Activated CD4-positive, alpha-beta T cell treated with anti-CD3 and anti-CD28 coated beads, Interleukin-2, amount 50 U/mL, for 4 hours (primary cell): ENCODE measurements at regions not wholly inside any gene's neighbourhood (a gene's known extent, or its start where the extent isn't known, plus 50 kb on each side); places are given as distances from the start of the nearest gene placed in this dataset.
"Not testable (repeated sequence)": the region's sequence is repeated elsewhere in the genome, so short reads cannot be mapped to it uniquely, and the experiment has no call there.

Experiments
- DNase-seq, 2 experiments: peaks; one replicate each; pipeline ENCODE4 v3.0.0-alpha.2; 2020

DNA sequence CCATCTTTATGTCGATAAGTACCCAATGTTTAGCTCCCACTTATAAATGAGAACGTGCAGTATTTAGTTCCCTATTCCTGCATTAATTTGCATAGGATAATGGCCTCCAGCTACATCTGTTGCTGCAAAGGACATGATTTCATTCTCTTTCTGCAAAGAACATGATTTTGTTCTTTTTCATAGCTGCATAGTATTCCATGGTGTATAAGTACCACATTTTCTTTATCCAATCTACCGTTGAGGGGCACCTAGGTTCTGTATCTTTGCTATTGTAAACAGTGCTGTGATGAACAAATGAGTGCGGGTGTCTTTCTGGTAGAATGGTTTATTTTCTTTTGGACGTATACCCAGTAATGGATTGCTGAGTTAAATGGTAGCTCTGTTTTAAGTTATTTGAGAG, 63.0 kb downstream of the HLX start:
- DNase-seq = no peak

DNA sequence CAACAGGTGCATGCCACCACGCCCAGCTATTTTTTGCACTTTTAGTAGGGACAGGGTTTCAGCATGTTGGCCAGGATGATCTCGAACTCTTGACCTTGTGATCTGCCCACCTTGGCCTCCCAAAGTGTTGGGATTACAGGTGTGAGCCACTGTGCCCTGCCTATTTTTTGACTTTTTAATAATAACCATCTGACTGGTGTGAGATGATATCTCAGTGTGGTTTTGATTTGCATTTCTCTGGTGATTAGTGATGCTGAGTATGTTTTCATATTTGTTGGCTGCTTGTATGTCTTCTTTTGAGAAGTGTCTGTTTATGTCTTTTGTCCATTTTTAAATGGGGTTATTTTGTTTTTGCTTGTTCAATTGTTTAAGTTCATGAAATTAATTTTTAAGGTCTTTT, 63.7 kb downstream of the HLX start:
- DNase-seq = not testable (repeated sequence)

DNA sequence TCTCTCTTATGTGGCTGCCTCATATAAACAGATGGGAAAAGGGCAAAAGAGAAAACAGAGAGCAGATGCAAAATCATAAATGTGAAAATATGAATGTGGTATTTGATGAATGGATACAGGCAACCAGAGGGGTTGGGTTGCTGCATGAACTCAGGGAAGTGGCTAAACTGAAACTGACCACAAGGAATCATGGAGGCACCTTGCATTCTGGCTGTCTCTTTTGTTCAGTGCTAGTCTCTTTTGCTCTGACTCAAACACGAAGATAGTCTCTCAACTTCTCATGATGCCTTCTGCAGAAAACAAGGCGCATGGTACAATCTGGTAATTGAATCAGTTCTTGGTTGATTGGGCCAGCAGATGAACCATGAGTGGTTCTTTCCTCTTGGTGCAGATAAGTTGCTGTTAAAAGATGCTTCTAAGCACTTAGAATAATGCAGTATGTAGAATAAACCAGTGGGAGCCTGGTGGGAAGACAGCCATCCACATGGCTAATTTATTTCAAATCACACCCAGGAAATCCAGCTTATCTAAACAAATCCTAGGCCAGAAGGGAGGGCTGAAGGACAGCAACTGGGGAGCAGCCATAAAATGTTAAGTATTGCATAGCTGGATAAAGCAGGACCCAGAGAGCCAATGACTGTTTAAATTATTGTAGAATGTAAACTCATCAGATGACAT, 64.2 kb downstream of the HLX start:
- DNase-seq = no peak

DNA sequence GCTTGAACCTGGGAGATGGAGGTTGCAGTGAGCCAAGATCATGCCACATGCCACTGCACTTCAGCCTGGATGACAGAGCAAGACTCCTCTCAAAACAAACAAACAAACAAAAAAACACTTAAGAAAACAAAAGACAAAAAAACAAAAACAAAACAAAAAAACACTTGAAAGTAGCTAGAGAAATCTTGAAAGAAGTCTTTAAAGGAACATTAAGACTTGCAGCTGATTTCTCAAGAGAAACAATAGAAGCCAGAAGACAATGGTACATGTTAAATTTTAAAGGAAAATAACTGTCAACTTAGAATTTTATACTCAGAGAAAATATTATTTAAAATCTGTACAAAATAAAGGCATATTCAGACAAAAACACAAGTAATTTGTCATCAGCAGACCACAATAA, 71.3 kb downstream of the HLX start:
- no peak for DNase-seq

DNA sequence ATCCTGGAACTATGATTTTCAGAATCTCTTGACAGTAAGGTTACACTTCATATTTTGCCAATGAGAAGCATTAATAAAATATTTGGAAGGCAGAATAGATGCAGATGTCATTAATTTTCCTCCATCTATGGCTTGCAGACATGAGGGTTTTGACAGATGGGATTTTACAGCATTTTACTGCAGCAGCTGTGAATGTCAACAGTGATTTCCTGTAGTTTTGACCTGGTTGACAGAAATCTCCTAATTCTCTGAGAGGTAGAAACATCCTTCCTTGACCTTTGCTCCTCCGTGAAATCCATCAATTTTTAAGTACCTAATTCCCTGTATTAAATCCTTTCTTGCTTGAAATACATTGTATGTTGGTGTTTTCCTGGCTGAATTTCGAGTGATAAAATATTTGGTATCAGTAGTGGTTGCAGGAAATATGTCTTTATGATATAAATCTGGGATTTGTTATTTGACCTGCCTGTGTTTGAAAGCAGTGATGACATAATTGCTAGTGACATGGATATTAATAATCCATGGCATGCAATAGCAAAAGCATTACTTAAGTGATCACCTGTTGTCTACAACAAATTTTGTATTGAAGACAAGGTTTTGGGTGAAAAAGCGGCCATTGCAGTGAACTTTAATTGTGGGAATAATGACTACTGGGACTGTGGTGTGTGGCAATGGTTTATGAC, 73.9 kb downstream of the HLX start:
- DNase-seq = no peak

DNA sequence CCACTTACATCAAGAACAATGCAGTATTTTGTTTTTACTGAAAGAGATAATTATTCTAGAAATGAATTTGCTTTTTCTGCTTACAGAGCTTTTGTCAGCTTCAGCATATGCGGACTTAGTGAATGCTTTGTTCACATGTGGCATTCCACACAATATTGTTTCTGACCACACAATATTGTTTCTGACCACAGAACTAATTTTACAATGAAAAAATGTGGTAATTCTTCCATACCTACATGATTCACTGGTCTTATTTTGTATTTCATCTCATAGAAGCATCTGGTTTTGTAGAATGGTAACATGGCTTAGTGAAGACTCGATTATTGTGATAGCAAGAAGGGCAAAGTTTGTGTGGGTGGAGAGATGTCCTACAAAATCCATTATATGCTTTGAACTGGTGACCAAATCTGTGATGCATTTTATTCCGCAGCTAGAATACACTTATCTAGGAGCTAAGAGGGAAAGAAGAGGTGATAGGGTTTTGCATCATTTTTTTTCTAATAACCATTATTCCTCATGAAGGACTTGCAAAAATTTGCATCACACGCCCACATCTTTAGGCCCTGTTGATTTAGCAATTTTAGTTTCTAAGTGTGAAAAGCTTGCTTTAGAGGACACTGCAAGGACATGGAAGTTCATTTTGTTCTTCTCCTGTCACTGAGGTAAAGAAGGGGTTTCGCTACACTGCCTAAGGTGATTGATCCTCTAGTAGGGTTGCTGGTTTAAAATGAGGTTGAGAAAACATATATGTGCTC, 75.3 kb downstream of the HLX start:
- no peak for DNase-seq

DNA sequence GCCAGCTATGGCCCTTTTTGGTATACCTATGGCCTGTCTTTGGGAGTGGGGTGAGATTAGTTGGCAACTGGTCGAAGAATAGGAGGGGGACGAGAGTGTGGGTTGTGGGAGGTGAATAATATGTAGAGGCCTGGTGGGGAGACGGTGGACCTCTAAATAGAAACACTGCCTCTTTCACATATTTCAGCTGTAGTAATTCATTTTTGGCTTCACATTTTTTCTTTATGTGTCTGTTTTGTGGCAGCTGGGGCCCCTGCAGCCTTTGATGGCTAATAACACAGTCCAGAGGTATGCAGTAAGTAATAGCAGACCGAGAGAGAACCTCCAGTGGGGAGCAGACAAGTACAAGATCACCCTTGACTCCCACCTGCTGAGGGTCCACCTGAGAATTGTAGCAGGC, 75.9 kb downstream of the HLX start:
- DNase-seq = no peak

DNA sequence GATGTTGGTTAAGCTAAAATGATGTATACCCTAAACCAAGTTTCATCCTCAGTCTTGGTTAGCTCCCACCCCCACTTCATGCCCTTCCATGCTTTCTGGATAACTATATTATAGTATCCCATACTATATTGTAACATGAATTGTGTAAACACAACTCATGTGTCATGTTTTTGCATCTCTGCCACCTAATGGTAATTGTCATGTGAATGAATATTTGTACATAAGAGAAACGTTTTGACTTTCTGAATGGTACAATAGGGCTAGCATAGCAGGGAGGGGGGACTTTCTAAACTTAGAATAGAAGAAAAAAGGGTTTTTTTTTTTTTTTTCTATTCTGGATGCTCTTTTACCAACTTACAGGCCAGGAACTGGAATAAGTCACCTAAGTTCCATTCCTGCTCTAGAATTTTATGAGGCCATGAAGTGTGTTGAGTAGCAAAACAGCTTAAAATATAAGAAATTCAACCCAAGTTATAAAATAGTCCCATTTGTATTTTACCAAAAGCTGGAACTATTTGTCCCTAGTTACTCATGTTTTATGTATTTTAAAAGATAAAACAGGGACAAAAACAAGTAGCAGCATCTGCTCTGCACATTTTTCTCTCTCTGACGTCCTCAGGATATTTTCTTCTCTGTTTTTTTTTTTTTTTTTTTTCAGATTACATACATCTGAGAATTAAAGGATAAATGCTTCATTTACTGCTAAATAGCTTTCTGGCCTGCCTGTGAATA, 77.4 kb downstream of the HLX start:
- no peak for DNase-seq

DNA sequence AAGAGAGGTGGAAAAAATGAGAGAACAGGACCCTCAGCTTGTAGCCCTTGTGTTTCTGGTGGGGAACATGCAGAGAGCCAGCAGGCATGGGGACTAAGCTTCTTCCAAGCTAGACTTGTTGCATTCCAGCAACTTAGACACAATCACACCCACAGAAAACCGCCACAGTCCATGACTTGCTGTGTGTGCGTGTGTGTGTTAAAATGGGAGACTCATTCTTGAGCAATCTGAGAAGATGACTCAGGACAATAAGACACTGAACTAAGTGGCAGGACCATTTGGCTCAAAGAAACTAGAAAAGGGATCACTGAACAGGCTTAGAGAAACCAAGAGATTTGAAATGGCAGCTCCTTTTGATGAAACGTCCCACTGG, 78.0 kb downstream of the HLX start:
- DNase-seq = no peak

DNA sequence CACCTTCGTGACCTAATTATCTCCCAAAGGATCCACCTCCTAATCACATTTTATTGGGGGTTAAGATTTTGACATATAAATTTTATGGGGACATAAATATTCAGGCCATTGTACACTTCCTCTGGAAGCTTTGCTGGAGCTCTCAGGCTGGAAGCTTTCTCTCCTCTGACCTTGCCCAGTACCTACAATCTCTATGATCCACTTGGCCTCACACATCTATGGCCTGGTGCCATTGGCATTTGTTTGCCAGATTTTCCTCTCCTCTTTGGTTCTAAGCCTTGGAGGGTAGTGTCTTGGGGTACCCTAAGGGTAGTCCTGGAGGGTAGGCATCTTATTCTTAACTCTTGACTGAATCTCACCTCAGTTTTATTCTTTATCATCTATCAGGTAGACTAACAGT, 79.0 kb downstream of the HLX start:
- no peak for DNase-seq

DNA sequence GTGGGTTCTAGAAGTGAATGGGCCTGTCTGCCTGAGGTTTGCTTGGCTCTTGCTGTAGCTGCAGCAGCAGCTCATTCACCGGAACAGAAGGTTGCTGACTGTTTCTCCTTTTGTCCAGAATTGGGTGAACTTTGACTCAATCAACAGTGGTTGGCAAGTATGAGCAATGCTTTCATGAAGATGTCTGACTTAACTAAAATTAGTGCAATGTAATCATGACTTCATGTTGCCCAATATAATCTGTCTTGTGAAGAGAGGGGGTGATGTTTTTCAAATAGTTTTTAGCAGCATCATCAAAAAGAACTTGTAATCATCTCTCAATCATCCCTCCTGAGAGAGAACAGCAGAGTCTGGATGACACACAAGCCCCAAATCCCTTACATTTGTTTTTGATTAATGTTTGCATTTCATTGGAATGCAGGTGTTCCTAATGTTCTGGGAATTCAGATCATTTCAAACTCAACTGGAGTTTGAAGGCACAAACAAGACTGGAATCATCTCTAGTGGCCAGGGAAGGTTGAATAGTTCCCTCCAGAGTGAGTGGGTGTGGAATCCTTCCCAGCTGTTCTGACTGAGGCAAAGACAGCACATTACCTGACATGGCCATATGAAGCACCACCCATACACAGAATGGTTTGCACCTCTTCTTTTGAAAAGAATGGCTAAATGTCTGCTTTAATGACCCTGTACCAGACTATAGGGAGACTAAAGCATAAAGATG, 82.9 kb downstream of the HLX start:
- no peak for DNase-seq

DNA sequence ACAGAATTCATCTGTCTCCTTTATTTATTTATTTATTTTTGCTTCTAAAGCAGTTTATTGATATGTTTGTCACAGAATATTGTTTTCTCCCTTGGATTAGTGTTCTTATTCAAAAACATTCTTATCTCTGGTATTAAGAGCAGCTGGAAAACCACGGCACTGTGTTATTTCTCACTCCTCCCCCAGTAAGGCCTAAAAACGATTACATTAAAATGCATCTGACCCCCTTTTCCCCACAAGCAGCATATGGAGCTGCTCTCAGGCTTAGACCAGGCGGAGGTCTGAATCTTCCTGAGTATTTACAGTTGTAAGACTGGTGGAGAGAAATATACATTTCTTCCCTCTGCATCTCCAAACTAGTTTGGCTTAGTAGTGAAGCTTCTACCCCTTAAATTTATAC, 86.8 kb downstream of the HLX start:
- DNase-seq = no peak

DNA sequence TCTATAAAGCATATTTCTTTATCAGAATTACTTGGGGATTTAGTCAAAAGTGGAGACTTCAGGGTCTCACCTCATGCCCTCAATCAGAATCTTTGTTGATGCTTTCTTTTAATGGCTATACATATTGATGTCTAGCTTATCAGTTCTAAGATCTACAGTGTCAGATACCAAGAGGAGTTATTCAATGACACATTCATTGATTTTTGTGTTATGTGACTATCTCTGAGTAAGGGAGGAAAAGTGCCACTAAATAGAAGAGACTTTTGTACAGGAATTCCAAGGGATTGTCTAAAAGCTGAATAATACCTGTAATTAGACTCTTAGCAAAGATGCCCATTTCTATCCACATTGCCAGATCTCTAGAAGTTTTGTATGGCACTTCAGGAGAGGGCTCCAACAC, 87.2 kb downstream of the HLX start:
- no peak for DNase-seq

DNA sequence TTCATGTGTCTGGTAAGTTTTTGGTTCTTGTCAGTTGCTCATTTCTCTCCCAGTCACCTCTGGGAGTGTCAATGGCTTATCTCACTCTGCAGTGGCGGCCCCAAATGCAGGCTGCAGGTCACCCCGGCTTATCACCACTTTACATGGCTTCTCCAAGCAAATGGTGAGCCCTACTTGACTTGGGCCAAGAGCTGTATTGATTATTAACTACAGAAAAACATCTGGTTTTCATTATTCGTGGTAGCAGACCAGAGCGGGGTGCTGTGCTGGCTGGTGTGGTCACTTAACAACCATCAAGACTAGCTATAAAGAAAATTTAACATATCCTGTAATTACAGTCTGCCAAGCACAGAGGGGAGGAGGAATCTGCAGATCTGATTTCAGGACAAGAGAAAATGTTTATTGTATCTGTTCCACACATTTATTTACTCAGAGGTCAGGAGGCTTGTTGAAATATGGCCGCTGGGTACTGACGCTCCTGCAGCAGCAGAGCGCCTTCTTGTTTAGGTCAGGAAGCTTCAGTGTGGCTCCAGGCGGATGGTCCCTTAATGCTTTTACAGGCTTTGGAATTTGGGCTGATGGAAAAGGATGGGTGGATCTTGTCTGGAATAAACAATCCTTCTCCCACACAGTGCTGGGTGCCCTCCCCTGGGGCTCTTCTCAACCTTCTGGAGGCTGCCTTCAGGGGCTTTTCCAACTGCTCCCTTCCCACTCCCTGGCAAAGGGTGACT, 87.8 kb downstream of the HLX start:
- no peak for DNase-seq

DNA sequence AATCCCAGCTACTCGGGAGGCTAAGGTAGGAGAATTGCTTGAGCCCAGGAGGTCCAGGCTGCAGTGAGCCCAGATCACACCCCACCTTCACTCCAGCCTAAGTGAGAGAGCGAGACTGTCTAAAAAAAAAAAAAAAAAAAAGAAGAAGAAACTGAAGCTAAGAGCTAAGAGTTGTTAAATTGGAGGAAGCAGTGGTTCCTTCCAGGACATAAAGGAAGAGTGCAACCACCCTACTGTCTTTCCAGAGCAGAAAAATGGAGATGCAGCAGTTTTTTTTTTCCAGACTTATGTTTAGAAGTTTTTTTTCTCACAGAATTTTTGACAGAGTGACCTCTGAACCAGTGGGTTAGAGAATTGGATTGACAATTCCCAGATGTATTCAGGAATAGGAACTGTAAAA, 88.7 kb downstream of the HLX start:
- no peak for DNase-seq

DNA sequence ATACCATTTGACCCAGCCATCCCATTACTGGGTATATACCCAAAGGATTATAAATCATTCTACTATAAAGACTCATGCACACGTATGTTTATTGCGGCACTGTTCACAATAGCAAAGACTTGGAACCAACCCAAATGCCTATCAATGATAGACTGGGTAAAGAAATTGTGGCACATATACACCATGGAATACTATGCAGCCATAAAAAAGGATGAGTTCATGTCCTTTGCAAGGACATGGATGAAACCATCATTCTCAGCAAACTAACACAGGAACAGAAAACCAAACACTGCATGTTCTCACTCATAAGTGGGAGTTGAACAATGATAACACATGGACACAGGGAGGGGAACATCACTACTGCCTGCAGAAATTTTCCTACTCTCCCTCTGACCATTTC, 90.0 kb downstream of the HLX start:
- DNase-seq = not testable (repeated sequence)

DNA sequence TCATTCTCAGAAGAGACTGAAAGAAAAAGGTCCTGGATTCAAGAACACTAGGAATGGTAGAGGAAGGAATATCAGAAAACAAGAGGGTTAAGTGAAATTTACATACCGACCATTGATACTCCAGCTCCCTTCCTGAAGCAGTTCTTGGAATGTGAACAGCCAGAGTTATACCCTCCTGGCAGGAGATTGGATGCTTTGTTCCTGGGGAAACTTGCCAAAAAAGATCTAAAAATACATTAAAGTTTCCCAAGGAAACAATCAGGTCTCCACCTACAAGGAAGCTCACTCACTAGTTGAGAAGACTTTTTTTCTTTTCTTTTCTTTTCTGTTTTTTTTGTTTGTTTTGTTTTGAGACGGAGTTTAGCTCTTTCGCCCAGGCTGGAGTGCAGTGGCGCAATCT, 91.1 kb downstream of the HLX start:
- DNase-seq = no peak

DNA sequence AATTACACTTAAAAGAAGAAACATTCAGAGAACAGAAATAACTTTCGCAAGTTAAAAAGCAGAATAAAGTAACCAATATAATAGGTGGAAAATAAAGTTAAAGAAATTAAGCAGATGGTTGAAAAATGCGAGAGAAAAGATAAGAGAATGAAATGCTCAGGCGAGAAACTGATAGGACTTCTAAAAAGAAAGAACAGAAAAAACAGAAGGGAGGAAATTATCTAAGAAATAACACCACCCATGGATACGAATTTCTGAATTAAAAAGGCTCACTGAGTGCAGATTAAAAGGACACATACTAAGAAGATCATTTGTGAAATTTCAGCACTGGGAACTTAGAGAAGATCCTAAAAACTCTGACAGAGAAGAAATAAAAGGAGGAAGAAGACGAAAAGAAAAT, 92.0 kb downstream of the HLX start:
- no peak for DNase-seq

DNA sequence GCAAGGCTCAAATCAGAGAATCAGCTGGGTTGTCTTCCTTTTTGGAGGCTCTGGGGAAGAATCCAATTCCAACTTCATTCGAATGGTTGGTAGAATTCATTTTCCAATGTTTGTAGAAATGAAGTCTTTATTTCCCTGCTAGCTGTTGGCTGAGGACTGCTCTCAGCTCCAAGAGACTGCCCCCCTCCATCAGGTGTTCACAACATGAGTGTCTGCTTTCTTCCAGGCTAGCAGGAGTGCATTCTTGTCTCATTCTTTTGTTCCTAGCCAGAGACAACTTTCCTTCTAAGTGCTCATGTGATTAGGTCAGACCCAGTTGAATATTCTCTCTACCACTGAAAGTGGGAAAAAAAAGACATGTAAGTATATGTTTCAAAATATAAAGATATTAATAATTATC, 95.2 kb downstream of the HLX start:
- no peak for DNase-seq

DNA sequence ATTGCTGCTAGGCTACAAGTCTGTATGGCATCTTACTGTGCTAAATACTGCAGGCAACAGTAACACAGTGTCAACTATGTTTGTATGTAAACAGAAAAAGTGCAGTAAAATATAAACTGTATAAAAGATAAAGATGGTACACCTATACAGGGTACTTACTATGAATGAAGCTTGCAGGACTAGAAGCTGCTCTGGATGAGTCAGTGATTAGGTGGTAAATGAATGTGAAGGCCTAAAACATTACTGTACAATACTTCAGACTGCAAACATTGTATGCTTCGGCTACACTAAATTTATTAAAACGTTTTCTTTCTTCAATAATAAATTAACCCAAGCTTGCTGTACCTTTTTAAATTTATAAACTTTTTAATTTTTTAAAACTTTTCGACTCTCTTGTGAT, 97.1 kb downstream of the HLX start:
- no peak for DNase-seq

DNA sequence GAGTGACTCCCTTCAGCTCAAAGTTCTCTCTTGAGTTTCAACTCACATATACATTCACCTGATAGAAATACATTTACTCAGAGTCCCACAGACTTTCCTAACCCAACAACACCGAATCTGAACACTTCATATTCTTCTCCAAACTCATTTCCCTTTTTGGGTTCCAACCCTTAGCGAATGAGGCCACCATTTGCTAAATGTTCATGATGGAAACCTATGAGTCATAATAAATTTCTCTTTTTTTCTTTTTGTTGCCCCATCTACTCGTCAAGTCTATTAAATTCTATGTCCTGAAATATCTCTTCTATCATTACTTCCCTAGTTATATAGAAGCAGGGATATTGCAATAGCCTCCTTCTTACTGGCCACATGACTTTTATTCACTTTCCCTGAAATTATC, 100.1 kb downstream of the HLX start:
- no peak for DNase-seq

DNA sequence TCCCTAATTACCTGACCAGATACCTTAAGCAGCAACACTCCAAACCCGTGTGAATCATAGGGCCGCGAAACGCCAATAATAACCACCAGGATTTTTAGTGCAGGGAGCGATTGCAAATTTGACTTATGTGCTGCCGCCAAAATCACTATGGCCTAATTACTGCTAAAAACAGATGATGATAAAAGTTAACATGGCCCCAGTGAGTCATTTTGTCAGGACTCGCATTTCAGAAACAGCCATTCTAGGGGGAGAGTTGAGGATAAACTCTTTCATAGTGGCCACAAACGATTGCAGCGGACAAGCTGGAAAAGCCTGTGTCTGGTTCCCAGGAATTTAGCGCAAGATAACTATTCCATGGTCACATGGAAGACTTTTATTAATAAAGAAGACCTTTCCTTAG, 103.4 kb downstream of the HLX start:
- no peak for DNase-seq
